GM21390 (cell line): ENCODE measurements at regions not wholly inside any gene's neighbourhood (a gene's known extent, or its start where the extent isn't known, plus 50 kb on each side); places are given as distances from the start of the nearest gene placed in this dataset.
"Not testable (repeated sequence)": the region's sequence is repeated elsewhere in the genome, so short reads cannot be mapped to it uniquely, and the experiment has no call there.

Experiments used
- ATAC-seq: cut with Tn5 transposase; IDR thresholded peaks from one replicate; pipeline ENCODE4 v1.9.1; 2021; ENCODE audit not compliant: unreplicated experiment

GRCh38 chr10:65788271-65788670, 1137.6 kb upstream of the LRRTM3 start:
- ATAC-seq: no peak

GRCh38 chr10:65791979-65792378, 1133.9 kb upstream of the LRRTM3 start:
- no peak for ATAC-seq

- ATAC-seq: no peak
These were observed 1132.0 kb upstream of the LRRTM3 start for GRCh38 chr10:65793738-65794425.

GRCh38 chr10:65794861-65795260, 1131.0 kb upstream of the LRRTM3 start:
- not testable (repeated sequence) for ATAC-seq

GRCh38 chr10:65796472-65796871, 1129.4 kb upstream of the LRRTM3 start:
- ATAC-seq: no peak

GRCh38 chr10:65798133-65798532, 1127.7 kb upstream of the LRRTM3 start:
- no peak for ATAC-seq

GRCh38 chr10:65802391-65802790, 1123.4 kb upstream of the LRRTM3 start:
- no peak for ATAC-seq

- ATAC-seq: no peak
These were observed 1120.3 kb upstream of the LRRTM3 start for GRCh38 chr10:65805511-65805910.

GRCh38 chr10:65805993-65806392, 1119.8 kb upstream of the LRRTM3 start:
- ATAC-seq: no peak

- no peak for ATAC-seq
These were observed 1117.0 kb upstream of the LRRTM3 start for GRCh38 chr10:65808687-65809333.

- no peak for ATAC-seq
These were observed 1113.8 kb upstream of the LRRTM3 start for GRCh38 chr10:65811931-65812525.

- no peak for ATAC-seq
These were observed 1109.3 kb upstream of the LRRTM3 start for GRCh38 chr10:65816536-65816935.

- no peak for ATAC-seq
These were observed 1106.8 kb upstream of the LRRTM3 start for GRCh38 chr10:65818990-65819389.

- ATAC-seq: no peak
These were observed 1098.5 kb upstream of the LRRTM3 start for GRCh38 chr10:65827359-65827758.

GRCh38 chr10:65838811-65839210, 1087.0 kb upstream of the LRRTM3 start:
- no peak for ATAC-seq

- ATAC-seq: no peak
These were observed 1082.6 kb upstream of the LRRTM3 start for GRCh38 chr10:65843203-65843602.

GRCh38 chr10:65845916-65846315, 1079.9 kb upstream of the LRRTM3 start:
- ATAC-seq: no peak

- no peak for ATAC-seq
These were observed 1079.3 kb upstream of the LRRTM3 start for GRCh38 chr10:65846541-65846940.

- ATAC-seq: no peak
These were observed 1078.9 kb upstream of the LRRTM3 start for GRCh38 chr10:65846949-65847348.

GRCh38 chr10:65847436-65848230, 1078.2 kb upstream of the LRRTM3 start:
- ATAC-seq: no peak

GRCh38 chr10:65858841-65859240, 1067.0 kb upstream of the LRRTM3 start:
- no peak for ATAC-seq

- peak; percentile 78 for ATAC-seq
These were observed 1064.6 kb upstream of the LRRTM3 start for GRCh38 chr10:65861249-65861648.
